ENCODE measurements at regions not wholly inside any gene's neighbourhood (a gene's known extent, or its start where the extent isn't known, plus 50 kb on each side); places are given as distances from the start of the nearest gene placed in this dataset.

DNA sequence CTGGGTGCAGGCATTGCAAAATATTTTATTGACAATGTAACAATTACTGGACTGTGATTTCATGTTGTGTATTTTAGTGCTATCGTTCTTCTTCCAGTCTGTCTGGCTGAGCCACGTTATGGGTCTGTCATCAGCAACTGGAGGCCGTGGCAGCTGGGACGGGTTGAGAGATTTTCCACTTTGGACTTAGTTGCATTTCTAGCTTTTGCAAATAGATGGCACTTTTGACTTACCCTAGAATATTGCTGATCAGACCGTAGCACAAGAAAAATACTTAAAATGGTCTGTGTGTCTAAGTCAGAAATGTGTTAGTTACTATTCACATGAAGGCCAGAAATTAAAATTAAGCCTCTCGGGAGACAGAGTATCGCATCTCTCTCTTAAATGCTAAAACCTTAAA, 211.1 kb downstream of the TEX29 start:
- H2AFZ ChIP-seq (ENCODE audit: low read length), result no peak overlapping the region
- CTCF ChIA-PET (ENCODE audit: unreplicated experiment), result no interaction called here
- DNase-seq (ENCODE audit: low spot score), result no peak
- no peaks in the 10 kb centered on the region for H3K9me3 ChIP-seq (ENCODE audit: low read length)
- no peak overlapping the region for H3K27ac ChIP-seq (ENCODE audit: low read depth, low read length, poor library complexity, severe bottlenecking)
- no peaks in the 10 kb centered on the region for H3K79me2 ChIP-seq (ENCODE audit: insufficient read depth, low read depth, low read length)
- H3K9me2 ChIP-seq (ENCODE audit: insufficient read depth, low read length), result no peaks in the 10 kb centered on the region
- H3K4me2 ChIP-seq (ENCODE audit: low read length), result no peak overlapping the region
- H4K20me1 ChIP-seq (ENCODE audit: insufficient read depth, low read length), result no peaks in the 10 kb centered on the region
- no peaks in the 10 kb centered on the region for H3K36me3 ChIP-seq (ENCODE audit: insufficient read depth, low read length)
- no peak overlapping the region for H3K4me3 ChIP-seq (ENCODE audit: low read depth, low read length, poor library complexity, severe bottlenecking)
- H3K4me1 ChIP-seq (ENCODE audit: insufficient read depth, low read length, poor library complexity, severe bottlenecking), result no peaks in the 10 kb centered on the region
- TF ChIP-seq EZH2phosphoT487 (IDR thresholded peaks at IDR 0.05; ENCODE audit: borderline replicate concordance, low read depth, low read length), result no peak
- TF ChIP-seq, protein P1, sequence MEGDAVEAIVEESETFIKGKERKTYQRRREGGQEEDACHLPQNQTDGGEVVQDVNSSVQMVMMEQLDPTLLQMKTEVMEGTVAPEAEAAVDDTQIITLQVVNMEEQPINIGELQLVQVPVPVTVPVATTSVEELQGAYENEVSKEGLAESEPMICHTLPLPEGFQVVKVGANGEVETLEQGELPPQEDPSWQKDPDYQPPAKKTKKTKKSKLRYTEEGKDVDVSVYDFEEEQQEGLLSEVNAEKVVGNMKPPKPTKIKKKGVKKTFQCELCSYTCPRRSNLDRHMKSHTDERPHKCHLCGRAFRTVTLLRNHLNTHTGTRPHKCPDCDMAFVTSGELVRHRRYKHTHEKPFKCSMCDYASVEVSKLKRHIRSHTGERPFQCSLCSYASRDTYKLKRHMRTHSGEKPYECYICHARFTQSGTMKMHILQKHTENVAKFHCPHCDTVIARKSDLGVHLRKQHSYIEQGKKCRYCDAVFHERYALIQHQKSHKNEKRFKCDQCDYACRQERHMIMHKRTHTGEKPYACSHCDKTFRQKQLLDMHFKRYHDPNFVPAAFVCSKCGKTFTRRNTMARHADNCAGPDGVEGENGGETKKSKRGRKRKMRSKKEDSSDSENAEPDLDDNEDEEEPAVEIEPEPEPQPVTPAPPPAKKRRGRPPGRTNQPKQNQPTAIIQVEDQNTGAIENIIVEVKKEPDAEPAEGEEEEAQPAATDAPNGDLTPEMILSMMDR (conservative IDR thresholded peaks at IDR 0.05; ENCODE audit: low read length), result 0 out of 2 replicates have a peak, but pooled peaks have one; percentile 14
- intact Hi-C loops (cut with micrococcal nuclease; ENCODE audit: unreplicated experiment), result no loop called here
- POLR2A ChIA-PET, result no interaction called here
- no TSS peak for BruUV-seq (replicated peaks)

DNA sequence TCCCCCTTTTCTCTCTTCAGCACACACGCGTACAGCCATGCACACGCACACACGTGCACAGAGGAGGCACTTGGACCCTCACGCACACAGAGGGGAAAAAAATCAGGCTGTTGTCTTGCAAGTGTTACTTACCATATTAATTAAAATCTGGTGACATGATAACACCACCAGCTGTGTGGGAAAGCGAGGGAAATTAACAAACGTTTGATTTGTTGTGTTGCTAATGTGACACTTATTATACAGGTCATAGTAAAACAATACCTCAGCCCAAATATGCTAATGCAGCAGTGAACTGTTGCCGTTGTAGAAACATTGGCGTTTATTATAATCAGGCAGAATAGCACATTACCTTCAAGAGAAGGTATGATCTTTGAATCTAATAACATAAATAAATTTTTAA, 211.7 kb downstream of the TEX29 start:
- CTCF ChIA-PET (ENCODE audit: unreplicated experiment), result no interaction called here
- Histone ChIP-seq H3K79me2 (ENCODE audit: insufficient read depth, low read depth, low read length) (no peaks in the 10 kb centered on the region), H3K4me1 (ENCODE audit: insufficient read depth, low read length, poor library complexity, severe bottlenecking) (no peaks in the 10 kb centered on the region), H3K4me3 (ENCODE audit: low read depth, low read length, poor library complexity, severe bottlenecking) (no peak overlapping the region), H3K9me2 (ENCODE audit: insufficient read depth, low read length) (no peaks in the 10 kb centered on the region), H3K36me3 (ENCODE audit: insufficient read depth, low read length) (no peaks in the 10 kb centered on the region), H4K20me1 (ENCODE audit: insufficient read depth, low read length) (no peaks in the 10 kb centered on the region), H3K4me2 (ENCODE audit: low read length) (no peak overlapping the region), H3K27ac (ENCODE audit: low read depth, low read length, poor library complexity, severe bottlenecking) (no peak overlapping the region), H3K9me3 (ENCODE audit: low read length) (no peaks in the 10 kb centered on the region), H2AFZ (ENCODE audit: low read length) (no peak overlapping the region)
- DNase-seq (ENCODE audit: low spot score), result no peak
- POLR2A ChIA-PET, result no interaction called here
- no TSS peak for BruUV-seq (replicated peaks)
- intact Hi-C loops (cut with micrococcal nuclease; ENCODE audit: unreplicated experiment), result no loop called here
- TF ChIP-seq, protein P1 (conservative IDR thresholded peaks at IDR 0.05; ENCODE audit: low read length), result no peak
- TF ChIP-seq EZH2phosphoT487 (IDR thresholded peaks at IDR 0.05; ENCODE audit: borderline replicate concordance, low read depth, low read length), result no peak

DNA sequence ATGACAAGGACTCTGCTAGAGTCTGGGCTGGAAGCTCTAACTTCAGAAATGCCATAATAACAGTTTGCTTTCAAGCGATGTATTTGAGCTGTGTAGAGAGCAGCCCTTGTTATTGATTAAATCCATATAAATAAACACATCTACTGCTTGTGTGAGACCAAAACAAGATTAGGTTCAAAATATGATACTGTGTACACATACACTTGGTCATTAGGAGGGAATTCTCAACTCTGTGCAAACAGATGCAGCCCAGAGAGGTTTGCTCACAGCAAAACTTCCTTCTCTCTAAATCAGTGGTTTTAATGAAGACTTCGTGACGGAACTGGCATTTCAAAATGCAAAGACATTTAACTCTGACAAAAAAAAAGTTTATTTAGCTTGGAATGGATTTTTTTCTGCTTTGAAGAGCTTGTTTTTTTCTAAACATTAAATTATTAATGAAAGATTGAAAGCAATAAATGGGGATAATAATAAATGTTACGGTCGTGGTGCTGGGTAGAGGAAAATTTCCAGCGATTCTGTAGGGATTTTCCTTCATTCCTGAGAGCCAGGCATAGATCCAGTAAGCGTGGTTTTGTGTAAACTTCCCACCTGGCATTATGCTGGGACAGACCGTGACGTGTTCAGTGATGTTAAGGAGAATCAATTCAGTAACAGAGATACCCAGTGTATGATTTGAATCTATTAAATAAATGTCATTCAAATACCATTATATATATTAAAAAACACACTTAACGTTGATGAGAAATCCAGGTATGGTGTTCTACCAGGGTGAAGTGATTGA, 213.7 kb downstream of the TEX29 start:
- Histone ChIP-seq H2AFZ (ENCODE audit: low read length) (no peak overlapping the region), H3K36me3 (ENCODE audit: insufficient read depth, low read length) (no peaks in the 10 kb centered on the region), H3K9me3 (ENCODE audit: low read length) (no peaks in the 10 kb centered on the region), H3K4me3 (ENCODE audit: low read depth, low read length, poor library complexity, severe bottlenecking) (no peak overlapping the region), H3K79me2 (ENCODE audit: insufficient read depth, low read depth, low read length) (no peaks in the 10 kb centered on the region), H3K27ac (ENCODE audit: low read depth, low read length, poor library complexity, severe bottlenecking) (no peak overlapping the region), H4K20me1 (ENCODE audit: insufficient read depth, low read length) (no peaks in the 10 kb centered on the region), H3K9me2 (ENCODE audit: insufficient read depth, low read length) (no peaks in the 10 kb centered on the region), H3K4me1 (ENCODE audit: insufficient read depth, low read length, poor library complexity, severe bottlenecking) (no peaks in the 10 kb centered on the region), H3K4me2 (ENCODE audit: low read length) (no peak overlapping the region)
- BruUV-seq (replicated peaks), result no TSS peak
- TF ChIP-seq, protein P1 (conservative IDR thresholded peaks at IDR 0.05; ENCODE audit: low read length), result no peak
- no peak for TF ChIP-seq EZH2phosphoT487 (IDR thresholded peaks at IDR 0.05; ENCODE audit: borderline replicate concordance, low read depth, low read length)
- intact Hi-C loops (cut with micrococcal nuclease; ENCODE audit: unreplicated experiment), result no loop called here
- no peak for DNase-seq (ENCODE audit: low spot score)
- ChIA-PET CTCF (ENCODE audit: unreplicated experiment) (no interaction called here), POLR2A (no interaction called here)
